AG10803 (cell line): ENCODE measurements at regions not wholly inside any gene's neighbourhood (a gene's known extent, or its start where the extent isn't known, plus 50 kb on each side); places are given as distances from the start of the nearest gene placed in this dataset.

Experiments used
- DNase-seq: peaks from one replicate; pipeline ENCODE4 v3.0.0; 2010; ENCODE audit warnings: low read depth
- H3K4me3 ChIP-seq: 2 replicates; pipeline ENCODE4 v1.5.1; 2011; ENCODE audit warnings: mild to moderate bottlenecking, low read length, control low read depth
- TF ChIP-seq, protein P1 (sequence below): conservative IDR thresholded peaks from 2 replicates; pipeline ENCODE4 v1.5.1; 2011; ENCODE audit warnings: mild to moderate bottlenecking, low read length, control low read depth, inconsistent platforms

DNA sequence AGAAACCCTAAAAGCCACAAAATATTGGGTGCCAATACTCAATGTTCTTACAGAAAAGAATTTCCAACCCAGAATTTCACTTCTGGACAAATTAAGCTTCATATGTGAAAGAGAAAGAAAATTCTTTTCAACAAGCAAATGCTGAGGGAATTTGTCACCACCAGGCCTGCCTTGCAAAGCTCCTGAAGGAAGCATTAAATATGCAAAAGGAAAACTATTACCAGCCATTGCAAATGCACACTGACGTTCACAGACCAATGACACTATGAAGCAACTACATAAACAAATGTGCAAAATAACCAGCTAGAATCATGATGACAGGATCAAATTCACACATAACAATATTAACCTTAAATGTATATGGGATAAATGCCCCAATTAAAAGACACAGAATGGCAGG, 187.9 kb upstream of the BTBD3 start:
- no peak for DNase-seq
- no peak overlapping the region for H3K4me3 ChIP-seq
- TF ChIP-seq, protein P1, sequence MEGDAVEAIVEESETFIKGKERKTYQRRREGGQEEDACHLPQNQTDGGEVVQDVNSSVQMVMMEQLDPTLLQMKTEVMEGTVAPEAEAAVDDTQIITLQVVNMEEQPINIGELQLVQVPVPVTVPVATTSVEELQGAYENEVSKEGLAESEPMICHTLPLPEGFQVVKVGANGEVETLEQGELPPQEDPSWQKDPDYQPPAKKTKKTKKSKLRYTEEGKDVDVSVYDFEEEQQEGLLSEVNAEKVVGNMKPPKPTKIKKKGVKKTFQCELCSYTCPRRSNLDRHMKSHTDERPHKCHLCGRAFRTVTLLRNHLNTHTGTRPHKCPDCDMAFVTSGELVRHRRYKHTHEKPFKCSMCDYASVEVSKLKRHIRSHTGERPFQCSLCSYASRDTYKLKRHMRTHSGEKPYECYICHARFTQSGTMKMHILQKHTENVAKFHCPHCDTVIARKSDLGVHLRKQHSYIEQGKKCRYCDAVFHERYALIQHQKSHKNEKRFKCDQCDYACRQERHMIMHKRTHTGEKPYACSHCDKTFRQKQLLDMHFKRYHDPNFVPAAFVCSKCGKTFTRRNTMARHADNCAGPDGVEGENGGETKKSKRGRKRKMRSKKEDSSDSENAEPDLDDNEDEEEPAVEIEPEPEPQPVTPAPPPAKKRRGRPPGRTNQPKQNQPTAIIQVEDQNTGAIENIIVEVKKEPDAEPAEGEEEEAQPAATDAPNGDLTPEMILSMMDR, result no peak

DNA sequence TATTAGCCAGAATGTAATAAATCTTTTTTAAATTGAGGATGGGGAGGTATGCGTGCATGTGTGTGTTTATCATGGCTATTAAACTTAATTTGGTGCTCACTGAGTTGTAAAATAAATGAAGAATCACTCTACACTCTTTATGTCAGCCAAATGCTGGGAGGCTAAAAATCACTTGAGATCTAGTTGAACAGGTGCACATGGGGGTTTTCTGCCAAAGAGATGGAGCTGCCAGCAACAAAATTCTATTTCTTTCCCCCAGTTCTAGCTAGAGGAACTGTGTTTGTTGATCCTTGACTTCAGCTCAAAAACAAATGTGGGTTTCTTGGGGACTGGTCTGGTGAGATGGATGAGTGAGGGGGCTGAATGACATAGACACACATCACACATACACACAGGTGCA, 183.3 kb upstream of the BTBD3 start:
- DNase-seq, result no peak
- TF ChIP-seq, protein P1, result no peak
- no peak overlapping the region for H3K4me3 ChIP-seq

DNA sequence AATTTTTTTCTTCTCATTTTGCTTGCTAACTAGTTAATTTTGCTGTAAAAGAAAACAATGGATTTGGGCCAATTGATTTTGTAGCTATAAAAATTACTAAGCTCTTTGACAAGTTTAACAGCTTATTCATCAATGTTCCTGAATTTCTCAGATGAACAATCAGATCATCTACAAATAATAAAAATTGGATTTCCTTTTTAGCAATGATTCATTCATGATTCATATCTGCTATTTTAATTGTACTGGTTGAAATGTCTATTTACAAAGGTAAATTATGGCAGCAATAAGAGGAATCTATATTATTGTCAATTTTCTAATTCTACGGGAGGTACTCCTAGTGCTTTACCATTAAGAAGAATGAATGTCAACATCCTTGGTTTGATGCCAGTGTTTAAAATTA, 178.8 kb upstream of the BTBD3 start:
- TF ChIP-seq, protein P1, result no peak
- DNase-seq, result no peak
- no peak overlapping the region for H3K4me3 ChIP-seq

DNA sequence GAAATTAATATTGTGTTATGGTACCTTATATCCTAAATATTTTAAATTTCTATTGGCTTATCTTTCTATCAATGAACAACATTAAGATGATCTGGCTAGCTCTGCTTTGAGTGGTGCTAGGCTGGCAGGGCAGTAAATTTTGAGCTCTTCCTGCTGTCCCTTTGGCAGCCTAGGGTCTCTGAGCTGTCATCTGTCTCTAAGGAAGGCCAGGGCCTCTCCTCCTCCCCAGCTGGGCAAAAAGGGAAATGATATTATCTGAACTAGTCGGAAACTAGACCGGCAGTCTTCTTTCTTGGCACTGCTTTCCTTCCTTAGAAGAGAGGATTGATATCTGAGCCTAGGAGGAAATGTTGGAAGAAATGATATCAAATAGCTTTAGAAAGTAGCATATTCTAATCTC, 176.7 kb upstream of the BTBD3 start:
- DNase-seq, result no peak
- H3K4me3 ChIP-seq, result no peak overlapping the region
- TF ChIP-seq, protein P1, result no peak

DNA sequence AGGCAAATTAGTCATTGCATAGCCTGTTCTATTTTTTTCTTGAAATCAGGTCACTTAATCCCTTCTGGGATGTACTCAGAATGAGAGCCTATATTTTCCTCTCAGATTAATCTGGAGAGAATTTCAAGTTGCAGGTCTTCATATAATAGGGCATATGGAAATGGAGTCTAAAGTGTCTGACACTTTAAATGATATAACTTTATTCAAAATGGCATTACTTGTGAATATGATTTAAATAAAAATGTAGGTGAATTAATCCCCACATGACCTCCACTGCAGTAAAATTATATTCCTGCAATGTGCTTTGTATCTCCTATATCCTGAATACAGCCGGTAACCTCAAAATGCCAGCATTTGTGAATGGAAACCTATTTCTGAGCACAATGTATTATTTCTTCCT, 172.5 kb upstream of the BTBD3 start:
- H3K4me3 ChIP-seq, result no peak overlapping the region
- no peak for DNase-seq
- TF ChIP-seq, protein P1, result no peak

DNA sequence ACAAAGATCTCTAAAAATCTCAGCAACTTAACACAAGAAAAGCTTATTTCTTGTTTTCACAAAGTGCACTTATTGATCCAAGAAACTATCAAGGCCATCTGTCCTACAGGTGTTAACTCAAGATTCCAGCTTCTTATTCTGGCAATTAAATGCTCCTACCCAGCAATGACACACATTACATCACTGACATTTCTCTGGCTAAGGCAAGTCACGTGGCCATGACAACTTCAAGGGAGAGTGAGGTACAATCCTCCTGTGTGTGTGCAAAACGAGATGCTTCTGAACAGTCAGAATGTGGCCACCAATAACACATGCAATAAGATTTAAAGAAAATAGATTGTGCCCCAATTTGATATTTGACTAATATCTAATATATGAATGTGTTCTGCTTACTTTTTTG, 169.3 kb upstream of the BTBD3 start:
- DNase-seq, result no peak
- TF ChIP-seq, protein P1, result no peak
- H3K4me3 ChIP-seq, result no peak overlapping the region

DNA sequence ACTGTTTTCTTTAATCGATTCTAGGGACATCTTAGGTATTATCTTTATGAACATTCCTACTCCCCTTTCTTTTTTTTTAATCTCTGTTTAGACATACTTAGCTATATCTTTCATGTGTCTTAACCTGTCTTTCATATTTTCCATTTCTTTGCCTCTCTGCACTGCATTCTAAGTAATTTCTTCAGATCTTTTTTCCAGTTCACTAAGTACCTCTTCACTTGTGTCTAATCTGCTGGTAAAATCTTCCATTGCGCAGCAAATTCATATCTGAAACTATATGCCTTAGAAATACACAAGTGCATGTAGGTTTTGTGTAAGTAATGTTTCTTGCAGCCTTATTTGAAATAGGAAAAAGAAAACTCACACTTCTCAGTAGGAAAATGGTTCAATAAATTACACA, 165.4 kb upstream of the BTBD3 start:
- DNase-seq, result no peak
- TF ChIP-seq, protein P1, result no peak
- H3K4me3 ChIP-seq, result no peak overlapping the region
